Activated CD8-positive, alpha-beta memory T cell treated with anti-CD3 and anti-CD28 coated beads for 24 hours (primary cell): ENCODE measurements at regions not wholly inside any gene's neighbourhood (a gene's known extent, or its start where the extent isn't known, plus 50 kb on each side); places are given as distances from the start of the nearest gene placed in this dataset.
"Not testable (repeated sequence)": the region's sequence is repeated elsewhere in the genome, so short reads cannot be mapped to it uniquely, and the experiment has no call there.

Source experiments
- DNase-seq: peaks from one replicate; pipeline ENCODE4 v3.0.0-alpha.2; 2020

DNA sequence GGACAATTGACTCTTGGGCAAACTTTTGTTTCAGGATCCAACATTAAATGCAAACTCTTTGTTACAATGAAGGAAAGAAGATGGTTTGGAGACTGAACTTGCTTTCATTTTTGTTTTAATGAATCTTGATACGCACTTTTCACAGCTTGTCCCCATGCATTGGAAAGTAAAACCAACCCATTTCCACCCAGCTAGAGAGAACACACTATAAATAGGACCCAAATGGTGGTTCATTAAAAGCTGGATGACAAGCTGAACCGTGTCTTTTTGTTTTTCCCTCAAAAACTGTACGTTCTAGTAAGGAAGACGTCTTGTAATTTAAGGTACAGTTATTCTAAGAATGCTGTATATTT lies 95.3 kb upstream of the EGFL6 start:
- DNase-seq = no peak

DNA sequence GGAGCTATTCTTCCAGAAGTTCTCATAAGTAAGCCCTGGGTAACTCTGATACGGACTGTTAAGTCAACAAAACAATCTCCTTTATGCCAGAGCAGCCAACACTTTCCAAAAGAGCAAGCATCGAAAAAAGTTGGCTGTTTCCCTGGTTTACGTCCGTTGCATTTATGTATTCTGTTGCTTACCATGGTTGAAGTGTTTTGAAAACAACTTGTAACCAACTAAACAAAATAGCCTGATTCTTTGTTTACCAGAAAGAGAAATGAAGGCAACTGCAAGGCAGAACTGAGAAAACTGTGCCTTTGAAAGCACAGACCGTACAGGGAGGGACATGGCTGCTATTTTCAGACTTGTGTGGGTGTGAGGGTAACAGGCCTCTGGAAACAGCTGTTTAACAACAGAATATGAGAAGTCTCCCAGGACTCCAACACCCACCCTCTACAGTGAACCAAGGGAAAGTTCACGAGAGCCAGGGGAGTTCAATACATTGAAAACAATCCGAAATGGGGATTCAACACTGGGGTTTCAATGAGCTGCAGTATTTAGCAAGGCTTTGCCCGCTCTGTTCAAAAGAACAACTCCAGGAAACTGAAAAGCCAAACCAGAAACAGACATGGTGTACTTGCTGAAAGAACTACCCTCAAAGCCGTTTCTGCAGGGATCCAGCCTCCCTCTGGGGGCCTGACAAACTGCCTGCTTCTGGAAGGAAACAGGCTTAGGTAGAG lies 95.8 kb upstream of the EGFL6 start:
- DNase-seq = peak; percentile 63

DNA sequence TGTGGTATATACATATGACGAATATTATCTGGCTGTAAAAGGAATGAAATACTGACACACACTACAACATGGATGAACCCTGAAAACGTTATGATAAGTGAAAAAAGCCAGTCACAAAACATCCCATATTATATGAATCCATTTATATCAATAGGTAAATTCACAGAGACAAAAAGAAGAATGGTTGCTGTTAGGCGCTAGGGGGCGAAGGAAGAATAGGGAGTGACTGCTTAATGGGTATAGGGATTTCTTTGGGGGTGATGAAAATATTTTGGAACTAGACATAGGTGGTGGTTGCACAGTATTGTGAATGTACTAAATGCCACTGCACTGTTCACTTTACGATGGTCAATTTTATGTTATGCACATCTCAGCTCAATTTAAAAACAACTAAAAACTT lies 96.4 kb upstream of the EGFL6 start:
- DNase-seq = no peak

DNA sequence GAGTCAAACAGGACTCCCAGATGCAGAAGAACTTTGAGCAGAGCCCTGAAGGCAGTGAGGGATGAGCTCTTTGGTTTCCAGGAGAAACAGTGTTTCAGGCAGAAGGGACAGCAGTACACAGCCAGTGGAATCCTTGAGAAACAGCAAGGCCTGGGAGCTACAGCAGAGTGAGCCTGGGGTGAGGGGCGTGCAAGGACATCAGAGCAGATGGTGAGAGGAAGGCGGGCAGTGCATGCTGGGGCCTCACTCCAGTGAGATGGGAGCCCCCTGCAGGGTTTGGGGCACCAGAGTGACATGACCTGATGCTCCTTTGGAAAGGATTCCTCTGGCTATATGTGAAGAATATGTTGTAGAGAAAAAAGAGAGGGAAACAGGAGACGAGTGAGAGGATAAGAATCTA lies 98.1 kb upstream of the EGFL6 start:
- no peak for DNase-seq

DNA sequence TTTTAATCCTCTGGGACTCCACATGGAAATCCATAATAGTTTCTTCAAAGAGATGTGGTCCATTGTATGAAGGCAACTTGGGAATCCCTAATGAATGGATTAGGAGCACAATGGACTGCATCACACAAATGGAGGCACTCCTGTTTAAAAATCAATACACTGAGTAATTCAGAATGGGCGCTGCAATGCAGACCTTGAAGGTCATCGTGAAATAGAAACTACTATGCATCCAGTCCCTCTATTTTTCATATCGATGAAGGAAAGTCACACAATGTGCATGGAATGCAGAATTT lies 98.8 kb upstream of the EGFL6 start:
- DNase-seq = no peak

DNA sequence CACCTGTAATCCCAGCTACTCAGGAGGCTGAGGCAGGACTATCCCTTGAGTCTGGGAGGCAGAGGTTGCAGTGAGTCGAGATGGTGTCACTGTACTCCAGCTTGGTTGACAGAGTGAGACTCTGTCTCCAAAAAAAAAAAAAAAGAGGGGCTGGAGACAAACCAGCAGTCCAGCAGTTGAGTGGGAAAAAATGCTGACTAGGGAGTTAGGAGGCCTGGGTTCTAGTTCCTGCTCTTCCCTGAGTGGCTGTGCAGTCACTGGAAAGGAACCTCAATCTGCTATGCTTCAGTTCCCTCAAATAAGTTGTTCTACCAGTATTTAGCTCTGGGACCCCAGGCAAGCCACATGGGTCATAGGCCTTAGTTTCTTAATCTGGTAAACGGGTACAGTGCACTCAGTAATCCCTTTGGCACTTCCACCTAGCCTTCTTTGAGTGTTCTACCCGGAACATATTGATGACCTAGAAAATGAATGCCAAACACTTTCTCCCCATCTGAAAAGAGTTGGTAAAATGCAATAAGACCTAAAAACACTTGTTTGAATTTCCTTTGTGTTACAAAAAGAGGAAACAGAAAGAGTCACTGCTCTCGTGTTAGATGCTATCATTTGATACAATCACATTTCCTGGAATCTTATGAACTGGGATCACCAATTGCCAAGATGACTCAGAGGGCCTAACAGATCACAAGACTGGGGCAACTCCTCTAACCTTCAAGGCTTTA lies 99.3 kb upstream of the EGFL6 start:
- DNase-seq = no peak

DNA sequence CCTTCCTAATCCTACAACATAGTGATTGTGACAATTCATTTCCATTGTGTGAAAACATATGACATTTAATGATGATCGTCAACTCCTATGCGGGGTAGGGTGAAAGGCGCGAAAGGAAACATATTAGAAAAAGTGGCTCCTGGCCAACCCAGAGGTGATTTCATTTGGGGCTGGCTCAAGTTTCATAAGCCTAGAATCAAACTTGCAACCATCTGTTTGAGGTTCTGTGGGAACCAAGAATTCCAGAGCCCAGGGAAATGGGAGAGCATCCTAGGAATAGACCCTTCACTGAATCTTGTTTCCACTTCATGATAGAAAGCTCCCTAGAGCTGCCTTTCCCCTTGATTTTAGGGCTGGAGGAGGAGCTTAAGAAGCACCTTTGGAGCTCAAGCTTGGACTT lies 101.3 kb upstream of the EGFL6 start:
- no peak for DNase-seq

DNA sequence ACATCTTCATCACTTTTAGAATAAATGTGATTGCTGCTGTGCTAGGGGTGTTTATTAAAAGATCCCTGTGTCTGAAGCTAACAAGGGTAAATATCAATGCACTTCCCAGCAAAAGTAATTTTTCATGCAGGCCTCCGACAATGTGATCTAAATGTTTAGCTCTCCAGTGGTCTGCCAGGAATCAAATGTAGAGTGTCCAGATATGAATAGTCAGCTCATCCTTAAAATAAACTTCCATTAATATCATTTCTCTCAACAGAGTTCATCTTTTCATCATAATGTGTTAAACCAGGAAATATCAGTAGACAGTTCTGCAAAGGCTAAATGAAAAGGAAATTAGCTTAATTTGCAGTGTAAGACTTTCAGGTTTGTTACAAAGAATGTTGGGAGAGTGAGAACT lies 102.2 kb upstream of the EGFL6 start:
- DNase-seq = no peak

DNA sequence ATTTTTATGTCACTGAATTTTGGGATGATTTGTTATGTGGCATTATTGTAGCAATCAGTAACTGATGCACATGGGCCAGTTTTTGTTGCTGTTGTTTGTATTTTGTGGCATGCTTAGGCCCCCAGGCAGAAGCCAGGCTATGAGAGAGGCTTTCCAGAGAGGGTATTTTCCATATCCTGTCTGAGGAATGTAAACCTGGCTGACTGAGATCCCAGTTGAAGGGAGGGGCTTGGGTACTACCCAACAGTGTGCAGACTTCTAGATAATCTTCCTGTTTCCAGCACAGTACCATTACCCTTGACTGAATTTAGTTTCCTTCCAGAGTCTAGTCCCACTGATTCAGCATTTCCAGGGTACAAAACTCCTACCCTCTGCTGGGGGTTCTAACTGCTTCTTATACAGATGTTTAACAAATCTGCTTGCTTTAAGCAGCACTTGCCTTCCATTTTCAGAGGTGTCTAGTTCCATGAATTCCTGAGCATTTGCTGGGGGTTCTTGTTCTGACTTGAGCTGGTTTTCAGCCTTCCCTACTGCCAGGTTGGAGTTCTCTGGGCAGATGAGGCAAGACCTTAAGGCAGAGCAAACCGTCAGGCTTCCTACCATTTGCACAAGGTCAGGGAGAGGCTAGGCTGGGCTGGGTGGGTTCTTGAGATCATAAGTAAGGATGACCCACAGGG lies 104.7 kb upstream of the EGFL6 start:
- DNase-seq = no peak

DNA sequence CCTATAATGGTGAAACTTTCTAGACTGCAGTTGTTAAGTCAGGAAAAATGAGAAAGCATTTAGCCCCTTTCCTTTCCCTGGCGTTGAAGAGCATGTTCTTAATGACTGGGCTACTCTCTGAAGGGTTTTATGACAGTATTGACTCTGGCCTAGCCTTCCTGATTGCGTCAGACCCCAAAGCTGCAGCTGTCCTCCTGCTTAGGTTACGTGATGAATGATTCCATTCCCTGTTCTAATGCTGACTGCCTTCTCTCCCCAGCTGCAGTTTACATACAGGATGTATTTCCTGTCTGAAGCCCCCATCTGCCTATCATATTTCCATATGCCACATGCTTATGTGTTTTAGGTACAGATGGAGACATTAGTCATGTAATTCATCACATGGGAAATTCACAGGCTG lies 105.8 kb upstream of the EGFL6 start:
- DNase-seq = no peak

DNA sequence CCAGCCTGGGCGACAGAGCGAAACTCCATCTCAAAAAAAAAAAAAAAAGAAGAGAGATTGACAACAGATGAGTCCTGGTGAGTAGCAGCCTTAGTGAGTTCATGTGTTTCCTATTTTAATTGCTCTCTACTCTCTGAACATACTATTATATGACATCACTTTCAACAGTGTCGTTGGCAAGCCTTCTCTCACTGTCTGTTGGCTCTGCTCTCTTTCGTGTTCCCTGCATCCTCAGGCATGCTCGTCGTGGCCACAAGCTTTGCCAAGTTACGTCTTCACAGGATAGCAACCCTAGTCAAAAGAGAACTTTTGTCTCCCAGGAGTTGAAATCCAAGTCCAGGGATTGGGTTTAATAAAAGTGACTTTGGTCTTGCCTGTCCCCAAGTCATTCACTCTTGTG lies 117.1 kb upstream of the EGFL6 start:
- no peak for DNase-seq

DNA sequence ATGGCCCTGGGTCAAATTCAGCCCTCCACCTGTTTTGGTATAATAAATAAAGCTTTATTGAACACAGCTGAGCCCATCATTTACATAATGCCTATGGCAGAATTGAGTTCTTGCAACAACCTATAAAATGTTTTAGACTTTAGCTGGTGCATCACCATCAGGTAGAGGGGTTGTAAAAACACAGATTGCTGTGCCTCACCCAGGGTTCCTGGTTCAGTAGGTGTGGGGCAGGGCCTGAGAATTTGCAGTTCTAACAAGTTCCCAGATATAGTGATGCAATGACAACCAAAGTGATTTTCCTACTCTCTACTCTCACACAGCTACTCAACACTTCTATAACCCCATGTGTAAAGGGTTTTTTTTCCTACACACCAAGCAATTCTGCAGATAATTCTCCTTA lies 120.0 kb upstream of the EGFL6 start:
- DNase-seq = no peak

DNA sequence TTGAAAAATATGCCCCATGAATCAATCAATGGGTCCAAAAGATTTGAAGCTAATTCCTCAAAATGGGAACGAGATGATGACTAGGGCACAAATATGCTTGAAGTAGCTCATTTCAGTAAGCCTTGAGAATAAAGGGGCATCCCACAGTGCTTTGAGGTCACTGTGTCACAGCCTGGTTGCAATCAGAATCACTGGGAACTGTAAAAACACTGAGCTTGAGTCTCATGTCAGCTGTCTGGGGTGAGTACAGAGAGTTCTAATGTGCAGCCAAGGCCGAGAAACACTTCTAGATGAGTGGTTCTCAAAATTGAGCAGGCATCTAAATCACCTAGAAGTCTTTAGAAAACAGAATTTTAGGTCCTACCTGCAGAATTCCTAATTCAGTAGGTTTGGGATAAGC lies 120.5 kb upstream of the EGFL6 start:
- DNase-seq = no peak

DNA sequence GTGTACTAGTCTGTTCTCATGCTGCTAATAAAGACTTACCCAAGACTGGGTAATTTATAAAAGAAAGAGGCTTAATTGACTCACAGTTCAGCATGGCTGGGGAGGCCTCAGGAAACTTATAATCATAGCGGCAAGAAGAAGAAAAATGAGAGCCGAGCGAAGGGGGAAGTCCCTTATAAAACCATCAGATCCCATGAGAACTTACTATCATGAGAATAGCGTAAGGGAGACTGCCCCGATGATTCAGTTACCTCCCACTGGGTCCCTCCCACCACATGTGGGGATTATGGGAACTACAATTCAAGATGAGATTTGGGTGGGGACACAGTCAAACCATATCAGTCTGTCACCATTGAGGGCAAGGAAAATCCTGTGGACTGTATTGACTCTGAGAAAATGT lies 121.8 kb upstream of the ATXN3L start:
- DNase-seq = not testable (repeated sequence)

DNA sequence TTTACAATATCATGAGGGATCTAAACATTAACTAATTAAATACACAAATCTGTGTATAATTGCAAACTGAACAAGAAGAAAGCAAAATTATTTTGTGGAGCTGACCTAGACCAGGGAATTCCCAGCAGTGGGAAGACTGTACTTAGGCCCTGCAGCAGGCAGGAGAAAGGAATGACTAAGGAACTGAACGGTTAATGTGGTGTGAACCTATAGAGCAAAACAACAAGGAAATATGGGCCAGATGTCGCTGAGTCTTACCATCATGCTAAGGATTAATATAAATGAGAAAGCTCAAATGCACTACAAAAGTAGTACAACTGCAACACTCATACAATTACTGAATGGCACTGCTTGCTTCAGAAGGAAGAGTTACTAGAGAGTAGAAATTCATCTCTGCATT lies 120.3 kb upstream of the ATXN3L start:
- DNase-seq = no peak

DNA sequence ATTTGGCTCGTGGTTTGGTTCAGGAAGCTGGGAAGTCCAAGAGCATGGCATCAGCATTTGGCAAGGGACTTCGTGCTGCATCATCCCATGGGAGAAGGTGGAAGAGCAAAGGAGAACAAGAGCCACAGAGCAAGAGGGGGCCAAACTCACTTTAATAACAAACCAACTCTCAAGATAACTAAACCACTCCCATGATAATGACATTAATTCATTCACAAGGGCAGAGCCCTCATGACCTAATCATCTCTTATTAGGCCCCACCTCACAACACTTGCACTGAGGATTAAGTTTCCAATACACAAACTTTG lies 113.4 kb upstream of the ATXN3L start:
- DNase-seq = no peak

DNA sequence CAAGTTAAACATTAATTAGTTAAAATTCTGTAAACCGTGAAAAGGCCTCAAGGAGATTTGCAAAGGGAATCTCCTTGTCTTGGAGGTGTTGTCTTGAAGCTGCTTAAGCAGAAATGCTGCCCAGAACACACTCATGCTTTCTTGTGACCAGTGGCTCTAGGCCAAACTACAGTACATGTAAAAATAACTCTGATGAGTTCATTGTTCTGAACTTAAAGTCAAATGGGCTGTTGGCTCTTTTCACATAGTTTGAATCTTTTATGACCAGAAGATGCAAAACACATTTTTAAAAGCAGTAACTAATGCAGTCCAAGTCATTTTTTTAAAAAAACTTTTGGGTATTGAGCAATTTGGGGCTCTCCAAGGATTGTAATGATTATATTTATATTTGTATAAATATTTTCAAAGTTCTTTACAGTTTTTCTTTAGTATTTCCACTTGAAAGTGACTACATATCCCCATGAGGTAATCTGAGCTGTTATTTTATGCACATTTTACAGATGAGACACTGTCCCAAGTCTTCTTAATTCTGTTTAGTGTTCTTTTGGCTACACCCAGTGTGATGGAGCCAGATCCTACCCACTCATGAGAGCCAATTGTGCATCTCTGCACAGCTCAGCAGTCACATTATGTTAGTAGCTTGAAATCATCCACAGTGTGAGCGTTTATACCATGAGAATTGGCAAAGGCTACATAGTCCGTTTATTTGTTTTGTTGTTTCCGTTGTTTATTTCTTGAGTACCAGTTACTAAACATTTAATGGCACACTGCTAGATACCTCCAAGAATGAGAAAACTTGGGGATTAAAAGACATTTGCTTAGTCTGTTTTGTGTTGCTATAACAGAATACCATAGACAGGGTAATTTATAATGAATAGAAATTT lies 112.8 kb upstream of the ATXN3L start:
- DNase-seq = no peak

DNA sequence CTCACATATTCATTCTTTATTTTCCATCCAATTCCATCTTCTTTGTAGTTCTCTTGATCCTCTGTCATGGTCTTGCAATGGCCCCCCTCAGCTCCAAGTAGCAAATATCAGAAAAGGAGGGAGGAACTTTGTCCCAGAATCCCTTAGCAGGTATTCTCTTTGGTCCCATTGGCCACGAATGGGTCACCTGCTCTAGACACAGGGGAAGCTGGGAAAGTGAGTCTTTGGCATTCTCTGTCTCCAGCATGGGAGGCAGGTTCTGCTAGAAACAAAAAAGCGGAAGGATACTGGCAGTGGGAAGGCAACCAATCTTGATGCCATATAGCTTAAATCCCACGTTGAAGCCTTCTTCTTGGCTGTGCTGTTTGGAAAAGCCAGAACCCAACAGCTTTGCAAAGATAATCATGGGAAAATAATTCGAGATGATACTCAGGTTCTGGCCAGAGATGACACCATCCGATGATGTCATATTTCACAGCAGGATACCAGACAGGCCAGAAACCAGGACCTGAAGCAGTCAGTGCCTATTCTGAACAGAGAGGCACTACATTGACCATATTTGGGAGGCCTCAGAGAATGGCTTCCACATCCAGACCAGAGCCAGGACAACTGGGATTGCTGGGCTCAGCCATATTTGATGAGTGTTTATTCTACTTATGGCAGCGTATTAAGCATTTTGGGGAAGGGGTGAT lies 110.4 kb upstream of the ATXN3L start:
- no peak for DNase-seq

DNA sequence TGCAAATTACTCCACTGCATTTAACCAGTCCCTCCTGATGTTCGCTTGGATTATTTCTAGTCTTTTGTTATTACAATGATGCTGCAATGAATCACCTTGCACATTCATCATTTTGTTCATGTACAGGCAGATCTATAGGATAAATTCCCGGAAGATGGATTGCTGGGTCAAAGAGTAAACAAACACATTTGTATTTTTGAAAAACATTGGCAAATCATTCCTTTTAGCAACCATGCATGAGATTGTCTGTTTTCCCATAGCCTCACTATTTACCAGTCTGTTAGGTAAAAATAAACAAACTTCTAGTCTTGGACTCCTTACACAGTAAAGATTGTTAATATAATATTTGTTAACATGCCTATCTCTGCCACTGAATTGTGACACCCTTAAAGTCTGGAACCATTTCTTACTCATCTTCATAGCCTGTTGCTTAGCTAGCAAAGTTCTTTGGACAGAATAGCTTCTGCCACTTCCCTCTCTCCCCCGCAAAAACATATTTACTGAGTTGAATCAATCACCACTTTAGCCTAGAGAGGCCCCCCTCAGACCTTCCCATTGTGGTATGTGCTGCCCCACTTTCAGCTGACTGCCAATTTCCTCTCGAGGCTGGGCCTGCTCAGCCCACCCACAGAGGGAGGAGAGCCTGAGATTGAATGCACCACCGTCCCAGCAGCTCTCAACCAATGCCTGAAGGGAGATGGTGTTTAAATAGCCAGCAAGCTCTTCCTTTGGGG lies 108.4 kb upstream of the ATXN3L start:
- DNase-seq = peak; percentile 60

DNA sequence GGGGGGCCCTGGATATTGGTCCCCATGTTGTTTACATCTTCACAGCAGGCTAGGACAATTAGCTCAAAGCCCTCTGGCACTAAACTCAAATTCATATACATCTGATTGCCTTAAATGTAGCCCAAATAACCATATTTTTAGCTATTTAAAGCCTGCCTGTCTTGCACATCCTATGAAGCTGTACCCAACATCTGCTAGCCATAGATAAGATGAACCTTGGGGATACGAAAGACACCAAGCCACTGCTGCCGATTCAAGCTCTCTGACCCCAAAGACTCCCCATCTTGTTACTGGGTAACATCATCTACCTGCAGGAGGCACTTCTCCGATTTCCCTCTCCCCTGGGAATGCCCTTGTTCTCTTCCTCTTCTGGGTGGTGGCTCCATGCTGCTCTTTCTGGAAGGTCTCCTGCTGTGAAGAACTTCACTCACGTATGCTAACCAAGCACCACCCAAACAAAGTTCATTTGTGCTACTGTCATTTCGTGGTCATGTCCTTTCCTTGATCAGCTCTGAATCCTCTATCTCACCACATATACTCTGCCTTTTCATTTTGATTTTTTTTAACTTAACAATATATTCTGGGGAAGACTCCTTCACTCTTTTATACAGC lies 107.7 kb upstream of the ATXN3L start:
- no peak for DNase-seq

DNA sequence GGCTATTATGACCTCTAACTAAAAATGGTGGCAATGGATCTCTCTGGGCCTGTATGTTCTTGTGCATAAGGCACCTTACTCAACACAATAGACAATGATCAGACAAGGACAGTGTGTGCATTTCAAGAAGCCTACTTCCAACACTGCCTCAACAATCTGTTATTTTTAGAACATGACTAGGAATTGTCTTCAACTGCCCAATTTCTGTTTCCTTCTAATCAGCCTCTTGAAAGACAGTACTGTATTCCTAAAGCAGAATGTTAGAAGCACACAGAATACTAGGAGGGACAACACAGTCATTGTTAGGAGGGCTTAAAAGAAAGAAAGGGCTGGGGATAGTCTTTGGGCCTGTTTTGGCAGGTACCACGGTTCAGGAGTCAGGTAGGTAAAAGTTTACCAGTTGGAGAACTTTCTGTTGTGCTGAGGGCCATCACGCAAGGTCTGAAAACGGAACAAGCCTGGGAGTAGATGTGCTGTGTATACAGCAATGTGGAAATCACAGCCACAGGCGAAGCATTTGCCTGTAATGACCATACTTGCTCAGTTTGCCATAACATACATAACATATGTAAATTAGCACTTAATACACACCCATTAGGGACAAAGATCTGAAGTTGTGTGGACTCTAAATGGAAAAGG lies 100.8 kb upstream of the ATXN3L start:
- no peak for DNase-seq

DNA sequence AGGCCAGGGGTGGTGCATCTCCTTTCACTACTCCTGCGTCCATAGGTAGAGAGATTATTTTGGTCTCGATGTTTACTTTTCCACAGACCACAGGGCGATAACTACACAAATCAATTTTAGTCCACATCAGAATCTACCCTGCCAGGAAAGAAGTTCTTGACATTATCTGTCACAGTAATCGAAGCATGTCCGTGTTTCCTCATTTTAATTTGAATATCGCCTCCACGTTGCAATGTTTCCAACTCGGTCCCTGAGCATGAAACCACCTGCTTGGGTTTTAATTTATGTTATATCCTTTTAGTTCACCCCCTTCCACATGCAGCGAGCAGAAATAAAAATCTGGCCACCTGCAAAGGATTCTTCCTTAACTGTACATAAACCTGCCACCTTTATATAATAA lies 100.1 kb upstream of the ATXN3L start:
- no peak for DNase-seq
